ENCODE measurements at regions not wholly inside any gene's neighbourhood (a gene's known extent, or its start where the extent isn't known, plus 50 kb on each side); places are given as distances from the start of the nearest gene placed in this dataset.
"Not testable (repeated sequence)": the region's sequence is repeated elsewhere in the genome, so short reads cannot be mapped to it uniquely, and the experiment has no call there.

DNA sequence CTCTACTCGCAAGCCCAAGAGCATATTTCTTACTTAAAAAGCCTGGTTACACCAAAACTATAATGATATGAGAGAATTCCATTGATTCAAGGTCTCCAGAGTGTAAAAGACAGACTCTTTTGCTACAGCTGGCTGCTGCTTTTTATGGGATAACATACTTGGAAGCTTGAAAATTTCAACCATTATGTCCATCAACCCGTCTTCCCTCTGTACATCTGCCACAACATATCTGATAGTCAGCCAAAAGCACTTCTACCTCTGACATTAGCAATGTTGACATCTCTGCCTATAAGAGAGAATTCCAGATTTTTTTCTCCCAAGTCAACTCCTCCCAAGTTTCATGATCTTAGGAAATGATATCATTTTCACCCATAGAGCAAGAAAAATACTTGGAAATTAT, 54.4 kb upstream of the IQCM start:
- DNase-seq = no peak

DNA sequence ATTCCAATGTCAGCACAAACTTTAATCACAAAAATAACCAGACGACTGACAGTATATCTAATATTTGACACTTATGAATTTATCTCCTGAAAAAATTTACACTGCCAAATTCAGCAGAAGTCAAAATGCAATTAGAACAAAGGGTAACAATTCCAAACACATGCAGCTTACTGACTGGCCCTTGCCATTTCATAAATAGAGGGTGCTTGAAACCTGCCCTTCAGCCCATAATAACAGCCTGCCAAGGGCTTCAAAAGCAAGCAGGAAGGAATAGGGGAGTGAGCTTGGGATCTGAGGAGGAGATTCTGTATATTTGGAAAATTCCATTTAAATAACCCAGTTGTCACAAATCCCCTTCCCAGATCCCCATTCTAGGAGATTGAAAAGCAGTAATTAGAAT, 66.1 kb upstream of the IQCM start:
- DNase-seq = no peak

DNA sequence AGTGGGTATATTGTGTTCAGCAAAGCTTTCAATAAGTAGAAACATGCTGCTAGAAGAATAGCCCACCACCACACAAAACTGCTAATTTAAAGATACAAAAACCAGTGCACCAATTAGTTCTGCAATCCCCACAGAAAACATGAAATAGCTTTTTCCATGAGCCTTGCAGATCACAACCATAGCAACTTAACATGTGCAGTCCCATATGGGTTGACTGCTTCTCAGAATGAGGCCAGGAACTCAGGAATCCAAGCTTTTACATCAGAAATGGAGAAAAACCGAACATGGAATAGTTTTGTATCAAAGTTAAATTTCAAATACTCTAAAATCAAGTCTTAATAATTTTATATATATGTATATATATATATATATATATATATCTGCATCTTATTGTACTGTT, 66.6 kb upstream of the IQCM start:
- DNase-seq = no peak

DNA sequence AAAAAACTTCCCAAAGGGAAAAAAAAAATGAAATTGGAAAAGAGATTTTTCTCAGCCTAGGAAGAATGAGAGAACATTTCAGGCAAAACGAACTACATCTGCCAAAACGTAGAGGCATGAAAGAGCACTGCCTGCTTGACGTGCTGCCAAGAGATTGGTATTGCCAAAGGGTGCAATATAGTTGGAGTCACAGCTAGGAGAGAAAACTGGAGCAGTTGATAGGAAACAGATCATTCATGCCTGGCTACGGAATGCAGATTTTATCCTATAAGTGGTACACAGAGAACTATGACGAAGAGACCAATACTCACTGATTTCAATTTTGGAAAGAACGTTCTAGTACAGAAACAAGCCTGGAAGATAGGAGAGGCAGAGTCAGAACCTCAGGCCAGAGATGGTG, 68.4 kb upstream of the IQCM start:
- no peak for DNase-seq

DNA sequence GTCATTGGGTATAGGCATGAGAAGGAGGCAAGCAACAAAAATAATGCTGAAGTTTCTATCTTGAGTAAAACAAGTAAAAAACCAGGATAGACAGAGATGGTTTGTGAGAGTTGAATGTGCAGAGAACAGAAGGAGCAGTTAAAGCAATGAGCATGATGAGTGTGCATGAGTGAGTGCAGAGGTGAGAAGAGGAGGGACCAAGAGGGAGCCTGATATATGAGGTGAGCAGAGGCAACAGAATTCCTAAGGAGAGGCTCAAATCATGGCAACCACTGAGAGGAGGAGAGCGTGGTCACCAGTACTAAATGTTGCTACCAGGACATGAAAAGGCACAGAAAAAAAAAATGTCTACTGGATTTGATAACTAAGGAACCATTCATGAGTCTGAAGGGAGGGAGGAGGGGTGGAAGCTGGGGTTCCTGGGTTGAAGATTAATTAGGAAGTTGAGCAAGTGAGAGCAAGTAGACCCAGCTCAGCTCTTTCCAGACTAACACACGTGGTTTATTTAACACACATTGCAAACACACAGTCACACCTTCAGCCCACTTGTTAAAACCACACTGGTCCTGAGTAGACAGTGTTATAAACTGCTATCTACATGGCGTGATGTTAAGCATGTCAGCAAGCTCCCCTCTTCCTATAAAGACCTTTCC, 69.0 kb upstream of the IQCM start:
- no peak for DNase-seq

DNA sequence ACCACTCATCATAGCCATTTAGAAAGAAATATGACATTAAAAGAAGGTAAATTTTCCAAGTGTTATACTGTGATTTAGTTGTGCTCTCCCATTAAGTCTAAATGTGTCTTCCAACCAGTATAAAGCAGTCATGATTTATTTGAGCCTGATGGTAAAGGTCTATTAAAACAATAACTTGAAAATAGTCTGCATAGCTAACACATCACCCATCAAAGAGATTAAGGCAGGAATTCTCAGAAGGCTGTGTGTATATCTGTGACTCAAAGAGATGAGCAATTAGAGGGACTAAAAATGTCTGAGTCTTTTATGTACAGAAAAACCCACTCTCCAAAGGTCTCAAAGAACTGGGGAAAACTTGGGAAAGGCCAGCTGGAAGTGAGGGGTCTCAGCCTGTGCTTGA, 70.3 kb upstream of the IQCM start:
- DNase-seq = no peak

DNA sequence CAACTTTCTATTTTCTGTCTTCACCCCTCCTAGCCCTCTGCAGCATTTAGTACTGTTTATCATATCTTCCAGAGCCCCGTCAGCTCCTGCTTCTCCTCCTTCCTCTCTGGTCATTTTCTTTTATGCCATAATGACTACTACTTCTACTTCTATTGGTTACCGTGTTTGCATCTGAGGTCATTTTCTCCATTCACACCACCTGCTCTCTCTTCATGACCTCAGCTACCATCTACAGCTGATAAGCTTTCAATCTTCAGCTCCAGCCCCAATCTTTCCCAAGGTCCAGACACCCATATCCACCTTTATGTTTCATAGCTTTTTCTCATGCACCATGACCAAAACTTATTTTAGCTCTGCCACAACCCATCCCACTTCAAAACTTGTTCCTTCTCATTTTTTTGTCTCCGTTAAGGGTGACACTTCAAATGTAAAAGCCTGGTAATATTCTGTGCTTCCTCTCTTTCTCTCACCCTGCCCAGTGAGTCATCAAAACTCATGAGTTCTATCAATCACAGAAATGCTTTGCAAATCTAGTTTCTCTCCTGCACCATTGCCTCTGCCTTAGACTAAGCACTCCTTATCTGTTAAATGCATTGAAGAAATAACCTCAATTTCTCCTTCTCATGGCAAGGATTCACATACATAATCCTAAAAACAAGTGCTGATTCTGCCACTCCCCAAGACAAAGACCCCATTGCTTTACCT, 71.3 kb upstream of the IQCM start:
- no peak for DNase-seq

DNA sequence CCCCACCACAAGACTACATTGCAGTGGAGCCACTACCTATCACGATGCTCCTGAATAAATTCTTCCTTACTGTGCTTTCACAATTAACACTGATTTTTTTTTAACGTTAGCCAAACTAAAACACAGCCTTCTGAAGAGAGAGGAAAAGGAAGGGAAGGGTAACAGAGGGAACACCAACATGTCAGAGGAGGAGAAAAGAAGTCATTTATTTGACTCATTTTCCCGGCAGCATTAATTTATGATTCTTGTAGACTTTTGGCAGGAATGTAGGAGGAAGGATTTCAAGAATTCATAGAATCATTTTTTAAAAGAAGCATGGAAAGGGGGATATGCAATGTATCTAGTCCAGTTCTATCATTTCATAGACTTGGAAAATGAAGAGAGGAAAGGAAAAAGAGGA, 74.3 kb upstream of the IQCM start:
- no peak for DNase-seq

DNA sequence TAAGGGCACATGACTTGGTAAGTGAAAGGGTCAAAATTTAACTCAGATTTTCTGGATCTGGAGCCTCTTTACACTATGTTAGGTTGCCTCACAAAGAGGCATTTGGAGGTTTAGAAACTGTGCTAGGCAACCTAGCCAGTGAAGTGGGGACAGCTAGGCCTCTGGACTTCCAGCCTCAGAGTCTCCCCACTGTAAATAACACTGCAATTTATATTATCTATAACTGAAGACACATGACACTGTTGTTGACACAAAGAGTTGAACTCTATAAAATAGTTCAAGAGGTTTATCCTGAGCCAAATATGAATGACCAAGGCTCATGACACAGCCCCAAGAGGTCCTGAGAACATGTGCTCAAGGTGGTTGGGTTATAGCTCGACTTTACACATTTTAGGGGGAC, 74.9 kb upstream of the IQCM start:
- DNase-seq = no peak

DNA sequence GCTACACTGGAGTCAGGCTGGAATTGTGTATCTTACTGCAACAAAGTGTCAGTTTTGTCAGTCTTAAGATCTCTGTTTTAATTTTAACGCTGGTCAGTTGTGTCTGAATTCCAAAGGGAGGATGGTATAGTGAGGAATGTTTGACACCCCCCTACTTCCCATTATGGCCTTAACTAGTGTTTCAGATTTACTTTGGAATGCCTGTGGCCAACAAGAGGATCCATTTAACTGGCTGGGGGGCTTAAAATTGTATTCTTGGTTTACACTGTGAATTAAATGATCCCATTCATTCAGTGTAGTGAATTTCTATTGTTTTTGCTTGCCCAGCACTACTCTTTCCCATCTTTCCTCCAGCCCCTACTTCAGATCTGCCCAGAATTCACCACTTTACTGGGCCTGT, 75.8 kb upstream of the IQCM start:
- DNase-seq = no peak

DNA sequence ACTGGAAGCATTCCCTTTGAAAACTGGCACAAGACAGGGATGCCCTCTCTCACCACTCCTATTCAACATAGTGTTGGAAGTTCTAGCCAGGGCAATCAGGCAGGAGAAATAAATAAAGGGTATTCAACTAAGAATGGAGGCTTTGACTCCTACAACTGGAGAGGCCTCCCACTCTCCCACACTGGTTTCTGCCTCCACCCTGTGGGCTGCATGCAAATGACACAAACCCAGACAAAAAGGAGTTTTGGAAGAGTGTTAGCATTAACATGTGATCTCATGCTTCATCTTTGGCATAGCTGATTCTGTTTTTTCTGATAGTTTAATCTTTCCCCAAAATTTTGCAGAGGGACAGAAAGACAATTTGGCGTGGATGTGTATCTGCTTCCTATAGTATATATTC, 80.8 kb upstream of the IQCM start:
- DNase-seq = no peak

DNA sequence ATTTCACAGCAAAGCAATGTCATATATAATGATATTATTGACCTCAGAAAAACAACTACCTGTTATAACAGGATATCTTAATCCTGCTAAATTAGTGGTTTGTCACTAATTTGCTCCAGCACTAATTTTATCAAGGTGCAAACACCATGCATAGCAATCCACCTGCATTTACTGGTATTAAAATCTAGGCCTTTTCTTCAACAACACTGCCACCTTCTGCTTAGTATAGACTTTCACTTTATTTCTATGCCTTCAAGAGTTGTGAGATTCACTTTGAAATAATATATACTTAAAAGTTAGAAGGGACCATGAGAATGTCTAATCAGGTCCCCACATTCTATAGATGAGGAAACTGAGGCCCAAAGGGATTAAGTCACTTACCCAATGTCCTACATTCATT, 82.1 kb upstream of the IQCM start:
- peak; percentile 3 for DNase-seq

DNA sequence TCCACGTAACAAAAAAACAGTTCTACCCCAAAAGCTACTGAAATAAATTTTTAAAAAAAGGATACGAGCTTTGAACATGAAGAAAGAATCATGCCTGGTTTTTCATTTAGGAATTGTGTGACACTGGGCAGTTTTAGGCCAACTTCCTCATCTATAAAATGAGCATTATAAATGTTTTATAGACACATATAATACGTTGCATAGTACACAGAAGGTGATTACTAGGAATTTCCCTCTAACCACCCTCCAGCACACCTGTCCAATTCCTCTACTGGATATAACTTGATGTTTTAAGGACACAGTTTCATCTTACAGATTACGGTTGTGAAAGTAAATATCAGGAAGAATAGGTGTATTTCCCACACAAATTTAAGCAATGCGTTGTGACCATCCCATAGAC, 85.5 kb upstream of the IQCM start:
- no peak for DNase-seq

DNA sequence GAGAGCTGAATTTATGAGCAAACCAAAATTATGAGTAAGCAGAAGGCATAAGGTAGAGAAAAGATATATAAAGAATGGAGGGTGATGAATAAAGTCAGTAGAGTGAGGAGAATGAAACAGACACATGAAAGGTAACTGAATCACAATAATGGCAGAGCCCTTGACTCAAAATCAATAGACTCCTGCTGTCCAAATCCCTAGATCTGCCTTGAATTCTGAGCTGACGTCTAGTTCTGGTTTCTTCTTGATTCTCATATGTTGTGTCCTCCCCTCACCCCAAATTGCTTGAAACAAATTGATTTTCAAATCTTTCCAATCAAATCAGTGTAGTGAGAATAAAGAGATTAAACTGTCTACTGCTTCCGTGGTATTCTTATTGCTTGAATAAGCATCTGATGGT, 86.6 kb upstream of the IQCM start:
- DNase-seq = no peak

DNA sequence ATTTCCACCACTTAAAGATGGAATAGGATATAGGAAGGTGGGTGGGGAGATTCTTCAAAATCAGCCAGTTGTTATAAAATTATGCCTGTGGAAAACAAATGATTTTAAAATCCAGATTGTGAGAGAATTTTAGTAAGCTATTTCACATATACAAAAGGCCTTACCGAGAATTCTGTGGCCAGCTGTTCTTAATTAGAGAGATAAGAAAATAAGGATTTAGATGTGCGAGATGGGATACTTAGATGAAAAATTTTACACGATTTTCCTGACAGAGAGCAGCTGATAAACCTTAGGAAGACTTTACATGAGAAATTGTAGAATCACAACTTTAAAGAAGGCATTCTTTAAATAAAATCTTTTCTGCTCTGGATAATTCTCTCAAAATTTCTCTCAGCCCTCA, 94.5 kb upstream of the IQCM start:
- no peak for DNase-seq

DNA sequence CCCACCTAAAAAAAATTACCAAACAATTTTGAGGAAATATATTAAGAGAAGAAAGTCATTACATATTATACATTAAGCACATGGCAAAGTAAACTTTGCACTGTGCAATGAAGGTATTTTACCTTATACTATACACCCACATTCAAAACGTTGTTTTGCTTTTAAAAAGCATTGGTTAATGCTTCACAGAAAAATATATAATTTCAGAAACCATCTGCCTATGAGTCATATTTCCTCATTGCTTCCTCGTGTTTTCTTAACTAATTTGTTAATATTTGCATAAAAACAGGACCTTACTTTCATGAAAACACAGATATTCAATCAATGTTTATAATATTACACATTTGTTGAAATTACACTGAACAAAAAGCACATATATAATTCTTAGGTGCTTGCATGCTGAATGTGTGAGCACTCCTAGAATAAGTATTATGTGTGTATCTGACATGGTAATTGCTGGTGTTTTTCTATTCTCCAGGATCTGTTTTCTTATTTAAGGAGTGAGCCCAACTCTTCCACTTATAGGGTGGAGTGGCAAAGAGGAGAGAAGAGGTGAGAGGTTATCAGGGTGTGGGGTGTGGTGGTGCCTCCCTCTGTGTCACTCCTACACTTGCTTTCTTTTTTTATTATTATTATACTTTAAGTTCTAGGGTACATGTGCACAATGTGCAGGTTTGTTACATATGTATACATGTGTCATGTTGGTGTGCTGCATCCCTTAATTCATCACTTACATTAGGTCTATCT, 95.1 kb upstream of the IQCM start:
- DNase-seq = no peak

DNA sequence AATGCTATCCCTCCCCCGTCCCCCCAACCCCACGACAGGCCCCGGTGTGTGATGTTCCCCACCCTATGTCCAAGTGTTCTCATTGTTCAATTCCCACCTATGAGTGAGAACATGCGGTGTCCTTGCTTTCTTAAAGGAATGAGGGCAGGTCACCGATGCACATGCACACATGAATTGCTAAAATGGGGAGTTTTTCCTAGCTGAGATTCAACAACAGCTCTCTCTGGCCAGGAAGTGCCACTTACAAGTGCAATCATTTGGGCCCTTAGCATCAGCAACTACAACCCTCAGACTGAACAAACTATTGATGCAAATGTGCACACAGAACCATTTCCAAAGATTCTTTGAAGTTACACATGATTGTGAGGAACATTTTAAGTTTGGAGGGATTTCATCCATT, 95.7 kb upstream of the IQCM start:
- DNase-seq = no peak

DNA sequence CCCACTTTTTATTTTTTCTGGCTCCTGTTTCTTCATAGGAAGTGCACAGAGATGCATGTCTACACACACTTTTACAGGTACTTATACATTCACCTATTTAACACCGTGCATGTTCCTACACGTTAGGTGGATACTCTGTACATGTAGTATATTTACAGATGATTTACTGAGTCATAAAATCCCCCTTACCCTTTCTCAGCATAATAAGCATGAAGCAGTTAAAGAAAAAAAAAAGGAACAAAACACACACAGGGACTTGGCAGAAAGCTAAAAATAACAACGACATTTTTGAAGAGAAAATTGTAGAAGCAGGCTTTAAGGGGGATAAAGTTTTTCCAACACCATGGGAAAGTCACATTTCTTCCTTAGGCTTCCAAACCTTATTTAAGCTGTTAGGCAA, 96.4 kb upstream of the IQCM start:
- no peak for DNase-seq

DNA sequence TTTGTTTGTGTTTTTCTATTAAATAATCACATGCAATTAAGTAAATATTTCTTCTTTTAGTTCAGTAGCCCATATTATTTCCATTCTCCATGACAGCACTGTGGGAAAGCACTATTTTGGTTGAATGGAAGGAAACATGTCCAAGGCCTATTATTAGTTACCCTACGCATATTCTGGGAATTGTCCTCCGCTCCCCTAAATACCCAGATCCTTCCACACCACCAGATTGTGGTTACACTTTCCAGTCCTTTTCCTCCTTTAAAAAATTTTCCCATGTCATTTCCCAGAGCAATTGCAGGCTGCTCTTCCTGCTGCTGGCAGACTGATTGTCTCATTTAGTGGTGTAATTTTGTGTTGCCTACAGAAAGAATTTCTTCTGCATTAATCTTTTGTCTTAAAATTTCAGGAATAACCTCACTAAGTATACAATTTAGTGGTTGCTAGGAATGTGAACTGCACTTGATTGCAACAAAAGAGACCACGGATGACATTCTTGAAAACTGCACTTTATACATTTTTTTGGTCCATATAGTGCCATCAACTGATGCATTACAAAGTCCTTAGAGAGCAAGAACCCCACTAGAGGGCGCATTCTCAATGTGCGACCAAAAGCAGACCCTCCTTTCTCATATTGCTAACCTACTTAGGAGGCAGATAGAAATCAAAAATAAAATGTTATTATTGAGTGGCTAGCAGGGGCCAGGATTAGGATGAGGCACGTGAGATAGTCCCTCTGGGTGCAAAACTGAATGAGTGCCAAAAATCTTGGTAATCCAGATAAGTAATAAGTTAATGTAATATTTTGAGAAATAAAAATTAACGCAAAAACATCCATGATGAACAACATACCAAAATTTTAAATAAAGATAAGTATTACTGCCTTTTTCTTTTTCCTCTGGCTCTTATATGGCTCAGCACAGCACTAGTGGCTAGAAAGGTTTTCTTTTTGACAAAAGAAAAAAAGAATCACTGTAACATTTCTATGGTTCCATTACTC, 98.8 kb upstream of the IQCM start:
- DNase-seq = peak; percentile 1

DNA sequence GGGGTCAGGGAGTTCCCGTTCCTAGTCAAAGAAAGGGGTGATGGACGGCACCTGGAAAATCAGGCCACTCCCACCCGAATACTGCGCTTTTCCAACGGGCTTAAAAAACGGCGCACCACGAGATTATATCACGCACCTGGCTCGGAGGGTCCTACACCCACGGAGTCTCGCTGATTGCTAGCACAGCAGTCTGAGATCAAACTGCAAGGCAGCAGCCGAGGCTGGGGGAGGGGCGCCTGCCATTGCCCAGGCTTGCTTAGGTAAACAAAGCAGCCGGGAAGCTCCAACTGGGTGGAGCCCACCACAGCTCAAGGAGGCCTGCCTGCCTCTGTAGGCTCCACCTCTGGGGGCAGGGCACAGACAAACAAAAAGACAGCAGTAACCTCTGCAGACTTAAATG, 100.1 kb upstream of the IQCM start:
- DNase-seq = not testable (repeated sequence)

DNA sequence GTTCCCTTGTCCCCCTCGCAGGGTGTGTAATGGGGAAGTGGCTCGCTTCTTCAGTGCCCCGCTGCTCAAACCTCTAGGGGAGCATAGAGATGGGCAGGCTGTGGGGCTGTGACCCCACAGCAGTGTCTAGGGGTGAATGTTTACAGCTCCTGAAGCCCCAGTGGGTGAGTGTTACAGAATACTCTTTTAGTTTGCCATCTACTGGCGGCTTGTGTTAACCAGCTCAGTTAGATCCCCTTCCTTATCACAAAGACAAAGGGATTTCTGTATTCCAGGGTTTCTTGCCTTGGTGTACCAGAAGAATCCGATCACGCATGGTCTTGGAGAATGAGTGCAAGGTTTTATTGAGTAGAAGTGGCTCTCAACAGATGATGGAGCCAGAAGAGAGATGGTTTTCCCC, 108.1 kb upstream of the IQCM start:
- no peak for DNase-seq

DNA sequence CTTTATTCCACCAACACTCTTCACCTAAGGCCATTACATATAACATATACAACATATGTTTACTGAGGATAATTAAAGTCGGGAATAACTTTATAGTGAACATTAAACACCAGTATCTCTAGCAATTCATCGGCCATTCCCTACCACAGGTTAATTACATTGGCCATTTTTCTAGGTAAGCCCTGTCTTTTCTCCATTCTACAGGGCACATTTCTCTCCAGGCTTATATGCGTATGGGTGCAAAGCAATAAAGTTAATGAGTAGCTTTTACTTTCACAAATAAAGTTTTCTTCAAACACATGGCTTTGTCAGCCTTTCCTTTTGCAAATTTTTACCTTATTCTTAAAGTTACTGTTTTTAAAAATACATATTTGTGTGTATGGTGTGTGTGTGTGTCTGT, 111.9 kb upstream of the IQCM start:
- DNase-seq = no peak

DNA sequence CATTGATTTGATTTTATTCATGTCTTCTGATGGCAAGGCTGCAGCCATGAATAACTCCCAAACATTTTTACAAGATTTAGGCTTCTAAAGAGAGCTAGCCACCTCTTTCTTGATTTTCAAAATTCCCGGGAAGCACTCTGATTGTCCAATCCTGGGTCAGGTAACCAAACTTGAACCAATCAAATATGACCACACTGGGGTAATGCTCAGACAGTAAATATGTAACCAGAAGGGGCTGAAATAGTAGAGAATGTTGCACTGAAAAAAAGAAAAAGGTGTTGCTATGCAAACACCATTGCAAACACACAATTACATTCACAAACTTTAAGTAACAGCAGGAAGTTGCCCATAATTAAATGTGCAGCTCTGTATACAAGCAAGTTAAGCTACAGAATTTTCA, 112.9 kb upstream of the IQCM start:
- DNase-seq = no peak
